GM06990 (cell line): ENCODE measurements at regions not wholly inside any gene's neighbourhood (a gene's known extent, or its start where the extent isn't known, plus 50 kb on each side); places are given as distances from the start of the nearest gene placed in this dataset.

Experiments
- DNase-seq: peaks from one replicate; pipeline ENCODE4 v3.0.0-alpha.2; 2011; ENCODE audit not compliant: insufficient read length; ENCODE audit errors: extremely low read depth
- H3K27me3 ChIP-seq: replicated peaks from 2 replicates; pipeline ENCODE4 v1.6.0; 2011; ENCODE audit warnings: low read length; ENCODE audit not compliant: control insufficient read depth, insufficient read depth
- H3K36me3 ChIP-seq: 2 replicates; pipeline ENCODE4 v1.5.1; 2011; ENCODE audit warnings: low read length; ENCODE audit not compliant: control insufficient read depth, insufficient read depth
- H3K4me3 ChIP-seq: replicated peaks from 2 replicates; pipeline ENCODE4 v1.5.1; 2011; ENCODE audit warnings: low read depth, mild to moderate bottlenecking, control low read depth, low read length
- TF ChIP-seq, protein P1 (sequence below): IDR thresholded peaks from 2 replicates; pipeline ENCODE4 v1.5.1; 2011; ENCODE audit warnings: low read length, control low read depth, mild to moderate bottlenecking, inconsistent platforms; ENCODE audit not compliant: insufficient read depth, poor library complexity, severe bottlenecking

DNA sequence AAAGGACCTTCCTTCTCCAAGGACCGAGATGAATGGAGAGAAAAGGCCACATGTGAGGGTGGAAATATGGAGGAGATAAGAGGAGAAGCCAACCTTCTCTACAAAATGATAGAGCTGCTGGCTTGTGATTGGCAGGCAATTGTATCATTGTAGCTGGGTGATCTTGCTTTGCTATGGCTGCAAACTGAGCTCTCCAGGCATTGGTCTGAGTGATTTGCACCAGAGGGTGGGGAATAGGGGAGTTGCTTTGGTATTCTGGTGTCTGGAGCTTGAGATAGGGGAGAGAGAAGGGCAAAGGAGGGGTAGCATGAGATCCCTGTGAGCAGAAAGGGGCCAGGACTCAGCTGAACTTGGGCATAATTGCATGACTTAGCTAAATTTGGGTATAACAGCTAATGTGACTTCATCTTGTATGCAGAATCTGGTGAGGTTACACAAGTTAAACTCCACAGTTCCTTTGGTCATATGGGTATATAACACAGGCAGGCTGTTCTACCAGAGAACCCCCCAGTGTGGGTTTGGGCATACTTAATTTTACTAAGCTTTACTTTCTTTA is 72.0 kb downstream of the FOS start:
- H3K27me3 ChIP-seq, result no peaks in the 10 kb centered on the region
- DNase-seq, result no peak
- H3K36me3 ChIP-seq, result no peaks in the 10 kb centered on the region; the same call in 1 of the 2 replicates
- TF ChIP-seq, protein P1, sequence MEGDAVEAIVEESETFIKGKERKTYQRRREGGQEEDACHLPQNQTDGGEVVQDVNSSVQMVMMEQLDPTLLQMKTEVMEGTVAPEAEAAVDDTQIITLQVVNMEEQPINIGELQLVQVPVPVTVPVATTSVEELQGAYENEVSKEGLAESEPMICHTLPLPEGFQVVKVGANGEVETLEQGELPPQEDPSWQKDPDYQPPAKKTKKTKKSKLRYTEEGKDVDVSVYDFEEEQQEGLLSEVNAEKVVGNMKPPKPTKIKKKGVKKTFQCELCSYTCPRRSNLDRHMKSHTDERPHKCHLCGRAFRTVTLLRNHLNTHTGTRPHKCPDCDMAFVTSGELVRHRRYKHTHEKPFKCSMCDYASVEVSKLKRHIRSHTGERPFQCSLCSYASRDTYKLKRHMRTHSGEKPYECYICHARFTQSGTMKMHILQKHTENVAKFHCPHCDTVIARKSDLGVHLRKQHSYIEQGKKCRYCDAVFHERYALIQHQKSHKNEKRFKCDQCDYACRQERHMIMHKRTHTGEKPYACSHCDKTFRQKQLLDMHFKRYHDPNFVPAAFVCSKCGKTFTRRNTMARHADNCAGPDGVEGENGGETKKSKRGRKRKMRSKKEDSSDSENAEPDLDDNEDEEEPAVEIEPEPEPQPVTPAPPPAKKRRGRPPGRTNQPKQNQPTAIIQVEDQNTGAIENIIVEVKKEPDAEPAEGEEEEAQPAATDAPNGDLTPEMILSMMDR, result no peak
- no peak overlapping the region for H3K4me3 ChIP-seq

DNA sequence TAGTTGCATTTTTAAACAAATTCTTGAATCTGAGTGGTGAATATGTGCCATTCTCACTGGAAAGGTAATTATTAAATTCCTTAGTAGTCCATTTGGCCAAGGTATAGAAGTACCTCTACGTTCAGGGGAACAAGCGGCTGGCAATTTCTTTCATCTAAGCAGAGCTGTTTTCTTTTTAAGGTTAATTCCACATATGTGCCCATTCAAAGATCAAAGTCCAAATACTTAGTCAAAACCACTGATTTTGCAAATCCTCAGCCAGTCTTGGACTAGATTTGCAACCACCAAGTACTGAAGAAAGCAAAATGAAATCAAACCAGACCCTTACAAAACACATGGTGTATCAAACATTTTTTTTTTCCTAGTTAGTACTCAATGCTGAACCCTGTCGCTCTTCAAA is 68.7 kb upstream of the JDP2 start:
- DNase-seq, result no peak
- TF ChIP-seq, protein P1, result no peak
- Histone ChIP-seq H3K27me3 (no peaks in the 10 kb centered on the region), H3K4me3 (no peak overlapping the region), H3K36me3 (no peaks in the 10 kb centered on the region)

DNA sequence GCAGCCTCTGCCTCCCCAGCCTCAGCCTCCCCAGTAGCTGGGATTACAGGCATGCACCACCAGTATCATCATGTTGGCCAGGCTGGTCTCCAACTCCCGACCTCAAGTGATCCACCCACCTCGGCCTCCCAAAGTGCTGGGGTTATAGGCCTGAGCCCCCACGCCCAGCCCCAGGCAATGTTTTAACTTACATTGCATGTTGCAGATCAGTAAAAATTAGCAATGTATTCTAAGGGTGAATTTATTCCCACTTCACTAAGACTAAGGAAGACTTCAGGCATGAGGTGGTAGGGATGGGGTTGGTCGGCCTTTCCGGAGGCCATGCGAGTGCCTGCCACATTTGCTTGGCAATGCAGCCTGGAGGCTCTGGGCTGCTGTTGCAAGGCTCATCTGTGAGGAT is 66.8 kb upstream of the JDP2 start:
- no peak for DNase-seq
- TF ChIP-seq, protein P1, result no peak
- Histone ChIP-seq H3K36me3 (no peaks in the 10 kb centered on the region), H3K4me3 (no peak overlapping the region), H3K27me3 (no peaks in the 10 kb centered on the region)

DNA sequence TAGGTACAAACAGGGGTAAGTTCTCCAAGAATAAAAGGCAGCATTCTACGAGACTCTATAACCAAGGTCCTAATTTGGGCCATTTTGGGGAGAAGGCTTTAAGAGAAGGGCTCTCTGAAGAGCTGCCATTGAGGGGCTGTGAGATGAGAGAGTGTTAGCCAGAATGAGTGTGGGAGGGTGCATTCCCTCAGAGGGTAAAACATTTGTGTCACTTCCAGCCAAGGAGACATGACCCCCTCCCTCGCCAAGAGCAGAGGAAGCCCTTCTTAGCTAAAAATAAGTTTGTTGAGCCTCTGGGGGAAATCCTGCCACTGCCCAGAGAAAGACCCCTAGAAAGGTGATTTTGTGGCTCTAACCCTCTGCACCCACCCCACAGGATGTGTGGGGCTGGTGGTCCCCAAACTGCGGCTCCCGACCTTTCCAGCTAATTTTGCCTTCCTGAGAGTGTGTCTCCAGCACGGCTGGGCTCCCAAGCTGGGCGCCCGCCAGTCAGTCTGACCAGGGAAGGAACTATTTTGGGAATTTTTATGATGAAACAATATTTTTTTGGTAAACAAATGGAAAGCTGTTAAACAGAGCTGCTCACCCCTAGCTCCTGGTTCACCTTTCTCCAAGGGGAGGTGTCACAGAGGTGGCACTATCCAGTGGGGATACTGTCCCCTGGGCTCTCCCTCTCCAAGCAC is 65.9 kb upstream of the JDP2 start:
- DNase-seq, result no peak
- TF ChIP-seq, protein P1, result no peak
- no peak overlapping the region for H3K4me3 ChIP-seq

DNA sequence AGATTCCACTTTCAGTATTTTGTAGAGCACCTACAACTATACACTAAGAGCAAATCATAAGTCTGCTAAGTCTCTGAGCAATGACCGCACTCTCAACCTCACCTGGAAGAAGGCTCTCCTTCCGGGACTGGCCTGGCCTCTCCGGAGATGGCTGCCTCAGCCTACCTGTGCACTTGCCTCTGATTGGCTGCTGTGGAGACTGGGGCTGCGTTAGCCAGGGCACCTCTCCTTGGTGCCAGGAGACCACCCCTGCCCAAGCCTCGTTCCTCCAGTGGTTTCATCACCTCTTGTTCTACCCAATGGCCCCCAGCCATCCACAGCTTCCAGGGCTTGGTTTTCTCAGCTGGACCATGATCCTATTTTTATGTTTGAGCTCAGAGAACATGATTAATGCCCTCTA is 64.7 kb upstream of the JDP2 start:
- H3K36me3 ChIP-seq, result no peaks in the 10 kb centered on the region
- no peak for DNase-seq
- TF ChIP-seq, protein P1, result no peak
- no peaks in the 10 kb centered on the region for H3K27me3 ChIP-seq
- H3K4me3 ChIP-seq, result no peak overlapping the region

More for the DNA sequence above, 65.9 kb upstream of the JDP2 start:
- Histone ChIP-seq H3K36me3 (no peaks in the 10 kb centered on the region), H3K27me3 (no peaks in the 10 kb centered on the region)
